Stomach (tissue), 4 donors: ENCODE measurements at regions not wholly inside any gene's neighbourhood (a gene's known extent, or its start where the extent isn't known, plus 50 kb on each side); places are given as distances from the start of the nearest gene placed in this dataset.

ENCODE experiments used
- CTCF ChIP-seq, 7 experiments: fragments of 450-650 bp in 4 of 7; fragments of 200-600 bp in 3 of 7; sonication (generic) in 3 of 7; IDR thresholded peaks; one replicate each; pipeline ENCODE4 v1.5.1; 2016 to 2019; ENCODE audit warnings: antibody characterized with exemption in 7 of 7, control low read depth in 2 of 7, mild to moderate bottlenecking in 1 of 7
- EP300 ChIP-seq: sonication (generic); formaldehyde crosslinking; IDR thresholded peaks from one replicate; pipeline ENCODE4 v1.6.1; 2017; ENCODE audit warnings: antibody characterized with exemption
- POLR2A ChIP-seq, 4 donors: fragments of 450-650 bp; IDR thresholded peaks; one replicate each; pipeline ENCODE4 v1.6.1; 2016; ENCODE audit warnings: antibody characterized with exemption in 4 of 4, control low read depth in 2 of 4, mild to moderate bottlenecking in 1 of 4, moderate library complexity in 1 of 4
- POLR2AphosphoS5 ChIP-seq, 3 donors: sonication (generic); formaldehyde crosslinking; IDR thresholded peaks; one replicate each; pipeline ENCODE4 v1.6.1; 2016; ENCODE audit warnings: antibody characterized with exemption in 3 of 3

GRCh38 chr7:119177863-119178262, 953.4 kb downstream of the ANKRD7 start:
- no peak for TF ChIP-seq CTCF (IDR thresholded peaks at IDR 0.05)
- TF ChIP-seq POLR2A (IDR thresholded peaks at IDR 0.05), result no peak
- no peak for TF ChIP-seq EP300
- TF ChIP-seq POLR2AphosphoS5 (IDR thresholded peaks at IDR 0.05), result no peak
